Epithelial cell of proximal tubule (primary cell): ENCODE measurements at regions not wholly inside any gene's neighbourhood (a gene's known extent, or its start where the extent isn't known, plus 50 kb on each side); places are given as distances from the start of the nearest gene placed in this dataset.

Experiments used
- DNase-seq: peaks from one replicate; pipeline ENCODE4 v3.0.0-alpha.2; 2011; ENCODE audit warnings: low read depth
- H3K4me3 ChIP-seq: 2 replicates; pipeline ENCODE4 v1.5.1; 2011; ENCODE audit warnings: low read depth, mild to moderate bottlenecking, low read length
- TF ChIP-seq, protein P1 (sequence below): conservative IDR thresholded peaks from 2 replicates; pipeline ENCODE4 v1.5.1; 2012; ENCODE audit warnings: low read depth, mild to moderate bottlenecking, low read length

DNA sequence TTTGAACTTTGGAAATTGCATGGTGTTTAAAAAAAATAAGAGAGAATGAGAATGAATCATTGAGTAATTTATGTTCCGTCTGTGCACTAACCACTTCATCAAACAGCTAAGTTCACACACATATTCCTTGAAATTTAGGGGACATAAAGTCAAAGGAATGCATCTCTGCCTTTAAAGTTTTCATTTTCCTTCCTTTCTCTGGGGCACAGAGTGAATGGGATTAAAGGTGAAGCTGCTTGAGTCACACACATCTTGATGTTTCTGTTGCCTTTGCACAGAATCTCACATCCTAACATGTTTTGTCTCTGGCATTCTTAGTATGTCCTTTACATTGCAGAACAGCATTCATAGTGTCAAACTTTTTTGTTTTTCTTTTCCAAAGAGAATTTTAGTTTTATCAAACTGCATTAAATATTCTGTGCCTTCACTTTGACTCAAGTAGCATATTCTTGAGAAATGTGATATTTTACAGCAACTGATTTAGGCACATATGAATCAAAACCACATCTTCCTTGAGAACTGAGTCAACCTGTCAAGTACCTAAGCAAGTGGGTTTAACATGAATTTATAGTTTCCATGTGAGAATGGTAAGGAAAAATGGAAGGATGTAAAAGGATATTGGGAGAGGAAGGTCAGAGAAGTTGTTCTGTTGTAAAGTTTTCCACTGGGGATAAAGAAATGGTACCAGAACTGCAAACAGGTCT lies 169.1 kb upstream of the THUMPD2 start:
- no peak for DNase-seq
- TF ChIP-seq, protein P1, sequence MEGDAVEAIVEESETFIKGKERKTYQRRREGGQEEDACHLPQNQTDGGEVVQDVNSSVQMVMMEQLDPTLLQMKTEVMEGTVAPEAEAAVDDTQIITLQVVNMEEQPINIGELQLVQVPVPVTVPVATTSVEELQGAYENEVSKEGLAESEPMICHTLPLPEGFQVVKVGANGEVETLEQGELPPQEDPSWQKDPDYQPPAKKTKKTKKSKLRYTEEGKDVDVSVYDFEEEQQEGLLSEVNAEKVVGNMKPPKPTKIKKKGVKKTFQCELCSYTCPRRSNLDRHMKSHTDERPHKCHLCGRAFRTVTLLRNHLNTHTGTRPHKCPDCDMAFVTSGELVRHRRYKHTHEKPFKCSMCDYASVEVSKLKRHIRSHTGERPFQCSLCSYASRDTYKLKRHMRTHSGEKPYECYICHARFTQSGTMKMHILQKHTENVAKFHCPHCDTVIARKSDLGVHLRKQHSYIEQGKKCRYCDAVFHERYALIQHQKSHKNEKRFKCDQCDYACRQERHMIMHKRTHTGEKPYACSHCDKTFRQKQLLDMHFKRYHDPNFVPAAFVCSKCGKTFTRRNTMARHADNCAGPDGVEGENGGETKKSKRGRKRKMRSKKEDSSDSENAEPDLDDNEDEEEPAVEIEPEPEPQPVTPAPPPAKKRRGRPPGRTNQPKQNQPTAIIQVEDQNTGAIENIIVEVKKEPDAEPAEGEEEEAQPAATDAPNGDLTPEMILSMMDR, result no peak
- no peak overlapping the region for H3K4me3 ChIP-seq

DNA sequence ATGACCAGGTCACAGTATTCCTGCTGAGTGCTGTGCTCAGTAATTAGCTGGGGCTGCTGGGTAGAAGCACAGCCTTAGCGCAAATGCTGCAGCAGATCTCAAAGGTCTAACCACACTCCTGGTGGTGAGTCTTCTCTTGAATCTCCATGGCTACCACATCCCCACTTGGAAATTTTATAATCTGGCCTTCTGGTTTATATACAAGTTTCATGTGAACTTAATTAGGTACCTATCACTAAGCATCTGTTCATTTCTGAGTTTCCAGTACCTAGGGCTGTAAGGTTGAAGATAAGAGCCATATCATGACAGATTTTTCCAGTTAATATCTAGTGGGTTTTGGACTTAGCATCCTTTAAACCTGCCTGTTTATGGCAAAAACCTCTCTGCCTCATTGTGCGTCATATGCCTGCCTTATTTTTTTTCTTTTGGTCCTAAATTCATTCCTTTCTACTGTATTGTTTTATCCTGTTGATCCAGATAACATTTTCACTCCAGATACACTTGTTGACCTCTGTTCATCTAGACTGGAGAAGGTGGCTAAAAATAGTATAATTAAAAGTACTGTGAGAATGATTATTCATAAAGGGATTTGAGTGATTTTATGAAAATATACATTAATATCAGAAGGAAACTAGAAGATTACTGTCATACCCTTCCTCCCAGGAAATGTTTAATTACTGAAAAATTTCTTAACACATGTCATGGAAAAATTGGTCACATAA lies 168.4 kb upstream of the THUMPD2 start:
- H3K4me3 ChIP-seq, result no peak overlapping the region
- TF ChIP-seq, protein P1, result no peak
- no peak for DNase-seq

DNA sequence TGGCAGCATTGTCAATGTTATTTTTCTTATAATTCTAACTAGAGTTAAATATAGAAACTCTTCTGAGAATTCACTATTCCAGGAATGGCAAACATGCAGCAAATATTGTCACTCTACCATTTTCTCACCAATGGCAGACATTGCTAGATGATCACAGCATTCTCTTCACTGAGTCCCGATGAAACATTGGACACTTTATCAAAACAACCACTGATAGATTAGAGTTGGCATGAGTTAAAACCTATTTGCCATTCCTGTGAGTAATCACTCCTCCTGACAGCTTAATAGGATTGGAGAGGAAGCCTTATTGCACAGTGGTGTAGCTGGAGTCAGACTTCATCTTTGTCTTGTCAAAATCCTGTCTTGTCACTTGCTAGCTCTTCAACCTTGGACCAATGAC lies 163.9 kb upstream of the THUMPD2 start:
- TF ChIP-seq, protein P1, result no peak
- no peak overlapping the region for H3K4me3 ChIP-seq
- no peak for DNase-seq

DNA sequence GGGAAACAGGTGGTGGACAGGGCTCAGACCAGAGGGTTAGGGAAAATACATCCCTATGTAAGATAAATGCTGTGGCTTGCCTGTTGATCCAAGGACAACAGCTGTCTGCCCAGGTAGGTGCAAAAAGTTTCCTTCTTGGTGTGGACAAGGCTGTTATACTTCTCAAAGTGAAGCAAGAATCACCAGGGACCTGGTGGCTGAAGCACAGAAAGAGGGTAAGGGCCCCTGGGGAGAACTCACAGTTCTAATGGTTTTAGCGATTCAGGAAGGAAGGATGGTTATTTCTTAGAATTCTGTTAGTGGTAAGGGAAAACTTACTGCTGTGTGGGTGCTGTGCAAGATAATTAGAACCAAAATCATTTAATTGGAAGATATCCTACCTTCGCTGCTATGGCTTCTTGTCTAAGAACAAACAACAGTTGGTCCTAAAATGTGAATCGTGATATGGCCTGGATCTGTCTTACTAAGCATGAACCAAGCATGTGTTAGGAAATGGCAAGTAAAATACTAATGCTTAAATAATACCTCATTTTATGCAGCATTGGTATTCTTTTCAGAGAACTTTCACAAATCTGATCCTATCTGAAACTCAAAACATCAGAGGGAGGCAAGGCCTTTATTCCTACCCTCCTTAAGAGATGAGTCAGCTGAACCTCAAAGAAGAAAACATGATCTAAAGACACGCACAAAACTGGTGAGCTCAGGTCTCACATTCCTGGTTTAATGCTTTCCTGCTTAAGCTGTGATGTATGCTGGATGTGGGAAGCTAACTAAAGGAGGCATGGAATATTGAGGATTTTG lies 159.2 kb upstream of the THUMPD2 start:
- TF ChIP-seq, protein P1, result no peak
- no peak for DNase-seq

DNA sequence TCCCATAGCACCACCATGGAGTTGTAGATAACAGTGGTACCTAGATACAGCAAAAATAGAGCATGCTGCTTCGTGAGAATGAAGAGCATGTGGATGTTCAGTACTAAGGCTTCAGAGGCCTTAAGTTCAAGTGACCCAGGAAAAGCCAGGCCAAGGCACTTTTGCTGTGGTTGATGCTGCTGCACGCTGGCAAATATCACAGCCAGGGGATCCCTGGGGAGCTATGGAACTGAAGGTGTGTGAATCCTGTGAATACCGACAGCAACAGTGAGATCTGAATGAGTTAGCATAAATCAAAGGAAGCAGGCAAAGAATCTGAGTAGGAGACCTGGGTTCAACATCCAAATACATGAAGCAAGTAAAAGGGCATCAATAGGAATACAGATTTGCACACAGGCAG lies 158.6 kb upstream of the THUMPD2 start:
- DNase-seq, result no peak
- H3K4me3 ChIP-seq, result no peak overlapping the region
- TF ChIP-seq, protein P1, result no peak

More for the DNA sequence above, 159.2 kb upstream of the THUMPD2 start:
- no peak overlapping the region for H3K4me3 ChIP-seq

DNA sequence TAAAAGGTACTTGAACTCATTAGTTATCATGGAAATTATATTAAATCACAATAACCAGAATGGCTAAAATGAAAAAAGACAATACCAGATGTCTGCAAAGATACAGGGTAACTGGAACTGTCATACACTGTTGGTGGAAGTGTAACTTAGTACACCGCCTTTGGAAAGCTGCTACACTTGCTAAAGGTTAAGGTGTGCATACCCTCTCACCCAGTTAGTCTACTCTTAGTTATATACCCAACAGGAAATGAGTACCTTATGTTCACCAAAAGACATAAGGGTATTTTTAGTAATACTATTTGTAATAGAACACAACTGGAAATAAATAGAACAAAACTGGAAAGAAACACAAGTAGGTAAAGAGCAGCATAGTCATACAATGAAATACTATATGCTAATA lies 155.8 kb upstream of the THUMPD2 start:
- H3K4me3 ChIP-seq, result no peak overlapping the region
- TF ChIP-seq, protein P1, result no peak
- DNase-seq, result no peak
